Transverse colon (tissue), 4 donors: ENCODE measurements at regions not wholly inside any gene's neighbourhood (a gene's known extent, or its start where the extent isn't known, plus 50 kb on each side); places are given as distances from the start of the nearest gene placed in this dataset.

Experiments
- DNase-seq: peaks from one replicate; pipeline ENCODE4 v3.0.0-alpha.2; 2019
- H3K27ac ChIP-seq, 4 donors: fragments of 200-600 bp; sonication (generic); 2 replicates each; pipeline ENCODE4 v1.5.1; 2016 to 2018; ENCODE audit warnings: inconsistent platforms in 4 of 4
- H3K27me3 ChIP-seq: fragments of 200-600 bp; sonication (generic); 2 replicates; pipeline ENCODE4 v1.5.1; 2017; ENCODE audit warnings: inconsistent platforms
- H3K36me3 ChIP-seq, 4 donors: fragments of 200-600 bp; sonication (generic); 2 replicates each; pipeline ENCODE4 v1.5.1; 2017 to 2019; ENCODE audit warnings: inconsistent platforms in 4 of 4
- H3K4me1 ChIP-seq, 4 donors: fragments of 200-600 bp; sonication (generic); 2 replicates each; pipeline ENCODE4 v1.5.1; 2017 to 2020; ENCODE audit warnings: inconsistent platforms in 4 of 4
- H3K4me3 ChIP-seq, 4 donors: fragments of 200-600 bp; sonication (generic); 1 replicate in 1 of 4; 2 replicates in 3 of 4; pipeline versions ENCODE4 v1.5.1 to v1.6.1; 2017 to 2019; ENCODE audit warnings: inconsistent platforms in 4 of 4
- H3K9me3 ChIP-seq, 2 donors: fragments of 200-600 bp; sonication (generic); 2 replicates each; pipeline ENCODE4 v1.5.1; 2017 to 2019; ENCODE audit warnings: inconsistent platforms in 2 of 2
- CTCF ChIP-seq, 5 experiments: fragments of 200-600 bp in 3 of 5; fragments of 450-650 bp in 2 of 5; sonication (generic) in 3 of 5; IDR thresholded peaks; 1 replicate in 2 of 5; 2 replicates in 3 of 5; pipeline ENCODE4 v1.5.1; 2016 to 2017; ENCODE audit warnings: antibody characterized with exemption in 5 of 5, inconsistent platforms in 3 of 5, mild to moderate bottlenecking in 2 of 5, moderate library complexity in 1 of 5
- EP300 ChIP-seq: sonication (generic); formaldehyde crosslinking; IDR thresholded peaks from one replicate; pipeline ENCODE4 v1.6.1; 2017; ENCODE audit warnings: antibody characterized with exemption, low read depth
- POLR2A ChIP-seq: fragments of 450-650 bp; IDR thresholded peaks from one replicate; pipeline ENCODE4 v1.6.1; 2016; ENCODE audit warnings: antibody characterized with exemption, mild to moderate bottlenecking, moderate library complexity
- POLR2AphosphoS5 ChIP-seq, 3 donors: sonication (generic); formaldehyde crosslinking; IDR thresholded peaks; one replicate each; pipeline ENCODE4 v1.6.1; 2016; ENCODE audit warnings: antibody characterized with exemption in 3 of 3
- WGBS, 2 donors: methylation state at CpG; one replicate each; pipeline ENCODE4 v1.1.5; 2018; ENCODE audit warnings: low coverage in 1 of 2; 5-methylcytosine and 5-hydroxymethylcytosine counted together
- in situ Hi-C, 4 donors: fragments of 200-750 bp; cut with MboI; loops; one replicate each; pipeline versions ENCODE4 v1.15.0 to v1.15.1; 2017; ENCODE audit warnings: low sequenced_read_pairs in 3 of 4, low pct_ligation_motif_present in 1 of 4, low pct_unique_long_range_greater_than_20kb in 1 of 4
- intact Hi-C: fragments of 100-400 bp; cut with DNase I; formaldehyde crosslinking; loops from one replicate; pipeline ENCODE4 v1.15.1; 2023; ENCODE audit warnings: low total_unique reads

- intact Hi-C loops (no loop called here), in situ Hi-C loops (no loop called here)
- TF ChIP-seq POLR2AphosphoS5 (IDR thresholded peaks at IDR 0.05): no peak
- no peak for TF ChIP-seq CTCF (IDR thresholded peaks at IDR 0.05)
- TF ChIP-seq EP300: no peak
- no peak for TF ChIP-seq POLR2A
- Histone ChIP-seq H3K4me3 (no peak overlapping the region), H3K27me3 (no peaks in the 10 kb centered on the region), H3K4me1 (no peaks in the 10 kb centered on the region), H3K27ac (no peak overlapping the region), H3K36me3 (no peaks in the 10 kb centered on the region), H3K9me3 (no peaks in the 10 kb centered on the region)
- WGBS, 2 donors: 70 to 83% methylated on average over 4 of the region's 4 CpGs
- DNase-seq: no peak
Observed at GRCh38 chr12:77555074-77555473, 275.6 kb upstream of the NAV3 start.

DNA sequence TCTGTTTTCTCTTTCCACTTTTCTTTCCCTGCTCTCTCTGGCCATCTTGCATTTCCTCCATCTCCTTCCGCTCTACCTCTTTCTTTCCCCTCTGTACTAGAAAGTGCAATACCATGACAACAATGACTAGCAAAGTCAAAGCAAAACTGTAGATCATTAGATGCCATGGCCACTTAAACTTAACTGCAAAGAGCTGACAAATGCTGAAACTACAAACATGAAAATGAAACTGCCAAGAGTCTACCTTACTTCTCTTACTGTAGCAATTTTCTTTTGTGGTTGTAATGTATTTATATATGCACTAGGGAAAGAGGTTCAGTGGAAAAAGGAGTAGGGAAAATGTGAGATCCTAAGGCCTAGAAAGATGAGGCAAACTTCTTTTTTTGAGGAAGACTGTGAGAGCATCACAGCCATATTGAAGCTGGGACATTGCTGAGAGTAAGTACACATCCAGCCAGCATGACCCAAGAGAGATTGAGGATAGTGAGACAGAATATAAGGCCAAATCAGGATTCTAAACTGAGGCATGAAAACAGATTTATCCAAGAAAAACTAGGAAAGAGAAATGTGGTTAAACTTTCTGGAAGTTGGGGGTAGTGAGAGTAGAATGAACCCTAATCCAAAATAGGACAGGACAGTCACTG is 276.6 kb upstream of the NAV3 start:
- in situ Hi-C loops (no loop called here), intact Hi-C loops (no loop called here)

DNA sequence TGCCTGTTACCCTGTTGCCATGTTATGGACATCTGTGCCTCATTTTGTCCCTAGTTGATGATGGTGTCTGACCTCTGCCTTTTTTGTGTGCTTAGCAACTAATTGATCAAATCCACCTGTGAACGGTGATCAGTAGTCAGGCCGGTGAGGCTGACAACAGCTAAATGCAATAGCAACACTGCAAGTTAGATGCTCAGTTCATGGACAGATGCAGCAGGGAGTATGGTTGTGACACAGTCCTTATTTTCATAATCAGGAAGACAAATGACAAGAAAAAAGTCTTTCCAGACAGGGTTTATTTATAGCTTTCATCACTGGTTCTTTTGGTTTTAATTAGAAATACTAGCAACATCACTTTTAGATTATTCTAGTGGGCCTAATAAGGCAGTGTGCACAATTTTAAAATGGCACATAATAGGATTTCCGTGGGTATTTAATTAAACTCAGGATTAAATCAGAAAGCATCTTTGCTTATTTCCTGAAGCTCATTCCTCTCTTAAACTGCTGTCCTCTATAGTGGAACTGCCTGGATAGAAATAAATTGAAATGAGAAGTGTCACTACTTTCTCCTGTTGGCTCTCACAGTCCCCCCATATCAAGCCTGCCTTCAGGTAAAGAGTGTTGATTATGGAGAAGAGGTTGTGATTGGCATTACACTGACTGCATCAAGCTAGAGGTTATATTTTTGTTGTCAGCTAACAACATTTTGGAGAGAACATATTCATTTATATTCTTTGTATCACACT is 281.1 kb upstream of the NAV3 start:
- intact Hi-C loops: no loop called here
- DNase-seq: no peak
- 53 to 67% methylated on average over 3 of the region's 3 CpGs for WGBS, 2 donors

More for the DNA sequence above, 276.6 kb upstream of the NAV3 start:
- TF ChIP-seq CTCF (IDR thresholded peaks at IDR 0.05) (no peak), POLR2A (no peak), EP300 (no peak), POLR2AphosphoS5 (IDR thresholded peaks at IDR 0.05) (no peak)
- no peaks in the 10 kb centered on the region for H3K4me1 ChIP-seq
- no peak overlapping the region for H3K27ac ChIP-seq
- WGBS, 2 donors: 87% methylated on average over 1 of the region's 1 CpG
- no peak overlapping the region for H3K4me3 ChIP-seq
- no peaks in the 10 kb centered on the region for H3K27me3 ChIP-seq
- no peak for DNase-seq
- H3K9me3 ChIP-seq: no peaks in the 10 kb centered on the region
- H3K36me3 ChIP-seq: no peaks in the 10 kb centered on the region

More for the DNA sequence above, 281.1 kb upstream of the NAV3 start:
- Histone ChIP-seq H3K9me3 (no peaks in the 10 kb centered on the region), H3K4me3 (no peak overlapping the region), H3K36me3 (no peaks in the 10 kb centered on the region), H3K27me3 (no peaks in the 10 kb centered on the region), H3K27ac (no peak overlapping the region), H3K4me1 (no peaks in the 10 kb centered on the region)
- in situ Hi-C loops: no loop called here
- no peak for TF ChIP-seq CTCF (IDR thresholded peaks at IDR 0.05)
- TF ChIP-seq EP300: no peak
- TF ChIP-seq POLR2AphosphoS5 (IDR thresholded peaks at IDR 0.05): no peak
- no peak for TF ChIP-seq POLR2A
